SU-DHL-6 (cell line): ENCODE measurements at regions not wholly inside any gene's neighbourhood (a gene's known extent, or its start where the extent isn't known, plus 50 kb on each side); places are given as distances from the start of the nearest gene placed in this dataset.

Experiments
- EZH2phosphoT487 ChIP-seq: fragments of 200-600 bp; sonication (generic), shearing (Covaris generic); conservative IDR thresholded peaks from 2 replicates; pipeline ENCODE4 v1.6.1; 2018; ENCODE audit warnings: mild to moderate bottlenecking, antibody characterized with exemption, low read length, moderate library complexity, mixed read lengths
- TF ChIP-seq, protein P1 (sequence below): fragments of 200-600 bp; sonication (generic); IDR thresholded peaks from one replicate; pipeline ENCODE4 v1.5.1; 2017; ENCODE audit warnings: antibody characterized with exemption, mild to moderate bottlenecking, low read length, moderate library complexity; ENCODE audit not compliant: insufficient read depth, poor library complexity, severe bottlenecking

DNA sequence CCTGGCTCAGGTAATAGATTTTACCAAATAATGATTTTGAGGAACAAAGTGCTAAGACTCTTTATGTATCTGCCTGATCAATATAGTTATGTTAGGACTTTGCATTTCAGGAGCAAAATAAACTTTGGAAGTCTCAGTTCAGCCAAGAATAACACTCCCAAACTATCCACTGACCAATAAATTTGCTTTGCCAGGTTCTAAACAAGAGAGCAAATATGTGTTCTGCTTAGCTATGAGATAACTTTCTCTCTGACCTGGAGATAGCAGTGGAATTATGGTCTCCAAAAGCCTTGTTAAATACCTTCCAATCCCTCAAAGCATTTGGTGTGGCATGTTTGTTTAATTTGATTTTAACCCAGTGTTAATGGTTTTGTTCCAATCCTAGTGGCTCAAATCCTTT is 1541.1 kb downstream of the FAM181B start:
- TF ChIP-seq, protein P1, sequence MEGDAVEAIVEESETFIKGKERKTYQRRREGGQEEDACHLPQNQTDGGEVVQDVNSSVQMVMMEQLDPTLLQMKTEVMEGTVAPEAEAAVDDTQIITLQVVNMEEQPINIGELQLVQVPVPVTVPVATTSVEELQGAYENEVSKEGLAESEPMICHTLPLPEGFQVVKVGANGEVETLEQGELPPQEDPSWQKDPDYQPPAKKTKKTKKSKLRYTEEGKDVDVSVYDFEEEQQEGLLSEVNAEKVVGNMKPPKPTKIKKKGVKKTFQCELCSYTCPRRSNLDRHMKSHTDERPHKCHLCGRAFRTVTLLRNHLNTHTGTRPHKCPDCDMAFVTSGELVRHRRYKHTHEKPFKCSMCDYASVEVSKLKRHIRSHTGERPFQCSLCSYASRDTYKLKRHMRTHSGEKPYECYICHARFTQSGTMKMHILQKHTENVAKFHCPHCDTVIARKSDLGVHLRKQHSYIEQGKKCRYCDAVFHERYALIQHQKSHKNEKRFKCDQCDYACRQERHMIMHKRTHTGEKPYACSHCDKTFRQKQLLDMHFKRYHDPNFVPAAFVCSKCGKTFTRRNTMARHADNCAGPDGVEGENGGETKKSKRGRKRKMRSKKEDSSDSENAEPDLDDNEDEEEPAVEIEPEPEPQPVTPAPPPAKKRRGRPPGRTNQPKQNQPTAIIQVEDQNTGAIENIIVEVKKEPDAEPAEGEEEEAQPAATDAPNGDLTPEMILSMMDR = no peak
- no peak for TF ChIP-seq EZH2phosphoT487
